Heart left ventricle (tissue), 16 donors: ENCODE measurements at regions not wholly inside any gene's neighbourhood (a gene's known extent, or its start where the extent isn't known, plus 50 kb on each side); places are given as distances from the start of the nearest gene placed in this dataset.

Experiments
- ATAC-seq, 4 donors: fragments of 200-7000 bp; cut with Tn5 transposase; one replicate each; pipeline ENCODE4 v1.9.1; 2020 to 2022; ENCODE audit warnings: moderate library complexity in 4 of 4, mild to moderate bottlenecking in 3 of 4, moderate number of reproducible peaks in 1 of 4
- DNase-seq, 5 donors: peaks; one replicate each; pipeline ENCODE4 v3.0.0-alpha.2; 2020
- H3K27ac ChIP-seq, 12 donors: fragments of 200-600 bp; sonication (generic) in 4 of 12; one replicate each; pipeline versions ENCODE4 v1.5.0 to v1.8.0; 2016 to 2022; ENCODE audit warnings: mild to moderate bottlenecking in 2 of 12
- H3K27me3 ChIP-seq, 9 donors: fragments of 200-600 bp; sonication (generic) in 2 of 9; one replicate each; pipeline versions ENCODE4 v1.5.1 to v1.8.0; 2016 to 2022; ENCODE audit warnings: mild to moderate bottlenecking in 3 of 9
- H3K36me3 ChIP-seq, 9 donors: fragments of 200-600 bp; sonication (generic) in 2 of 9; one replicate each; pipeline versions ENCODE4 v1.5.0 to v1.8.0; 2018 to 2022; ENCODE audit warnings: mild to moderate bottlenecking in 2 of 9
- H3K4me1 ChIP-seq, 12 donors: fragments of 200-600 bp; sonication (generic) in 4 of 12; one replicate each; pipeline versions ENCODE4 v1.5.0 to v1.8.0; 2016 to 2022; ENCODE audit warnings: mild to moderate bottlenecking in 3 of 12
- H3K4me3 ChIP-seq, 12 donors: fragments of 200-600 bp; sonication (generic) in 4 of 12; one replicate each; pipeline versions ENCODE4 v1.5.0 to v1.8.0; 2017 to 2022; ENCODE audit warnings: mild to moderate bottlenecking in 9 of 12, moderate library complexity in 4 of 12
- H3K9me3 ChIP-seq, 12 donors: fragments of 200-600 bp; sonication (generic) in 4 of 12; one replicate each; pipeline versions ENCODE4 v1.5.0 to v1.8.0; 2016 to 2022; ENCODE audit warnings: mild to moderate bottlenecking in 1 of 12
- CTCF ChIP-seq, 12 donors: fragments of 200-600 bp; sonication (generic) in 4 of 12; IDR thresholded peaks; one replicate each; pipeline versions ENCODE4 v1.5.0 to v1.8.0; 2018 to 2022; ENCODE audit warnings: antibody characterized with exemption in 12 of 12, mild to moderate bottlenecking in 5 of 12
- POLR2A ChIP-seq, 2 donors: fragments of 450-650 bp; IDR thresholded peaks; one replicate each; pipeline ENCODE4 v1.6.1; 2017; ENCODE audit warnings: antibody characterized with exemption in 2 of 2, mild to moderate bottlenecking in 2 of 2, moderate library complexity in 2 of 2
- WGBS, 4 donors: extraction: QIAGEN DNeasy Blood & Tissue Kit in 2 of 4; methylation state at CpG; one replicate each; pipeline versions ENCODE4 v1.1.5 to v1.1.7; 2013 to 2018; 5-methylcytosine and 5-hydroxymethylcytosine counted together
- intact Hi-C, 10 donors: fragments of 100-400 bp; cut with DNase I; formaldehyde crosslinking; loops; one replicate each; pipeline versions ENCODE4 v1.11.1 to v1.14.2; 2022
- donor health status: ischemic (EF 13 %, LVEDD 7.1; RV severe dilation, severe dysfunction).
- donor health status: healthy with polysubstance abuse.
- donor health status: DM: no; HTN: yes; CAD: no.
- donor health status: DM: no; HTN: no; CAD: no.
- donor health status: ischemic (EF 25% LVEDD 6.9; RV normal size, moderate dysfunction).
- donor health status: ischemic (EF 25% LVEDD 5.7; RV mildly dilated, moderate dysfunction).
- donor health status: healthy.
- donor health status: DM: yes; HTN: yes; CAD: no.
- donor health status: ischemic (EF 35%, LVEDD 5.7; RV mildly dilated, moderate dysfunction).
- donor health status: nonischemic (EF 11% LVEDD 7.7; RV severe dilation, severe dysfunction).
- donor health status: DM: yes; HTN: yes; CAD: no.
- donor health status: PGD.
- donor health status: ischemic (EF 29% LVEDD 5.4; RV normal size, mild dysfunction).
- donor health status: nonischemic (EF 23%, LVEDD 6.1; RV moderate dilation, normal function).

GRCh38 chrX:81615979-81616378 is 414.1 kb downstream of the SH3BGRL start:
- 33 to 50% (median 46%) methylated on average over 2 of the region's 2 CpGs for WGBS, 4 donors
- no peaks in the 10 kb centered on the region for H3K36me3 ChIP-seq
- ATAC-seq (no peak), DNase-seq (no peak)
- no peaks in the 10 kb centered on the region for H3K9me3 ChIP-seq
- no peaks in the 10 kb centered on the region for H3K27me3 ChIP-seq
- TF ChIP-seq POLR2A (IDR thresholded peaks at IDR 0.05): no peak
- H3K4me3 ChIP-seq: no peak overlapping the region
- no peaks in the 10 kb centered on the region for H3K4me1 ChIP-seq
- no peak overlapping the region for H3K27ac ChIP-seq
- intact Hi-C loops: no loop called here

- no peak overlapping the region for H3K4me3 ChIP-seq
- intact Hi-C loops: no loop called here
- ATAC-seq (no peak), DNase-seq (no peak)
- no peak overlapping the region for H3K27ac ChIP-seq
- no peaks in the 10 kb centered on the region for H3K27me3 ChIP-seq
- no peaks in the 10 kb centered on the region for H3K36me3 ChIP-seq
- H3K9me3 ChIP-seq: no peaks in the 10 kb centered on the region
- H3K4me1 ChIP-seq: no peaks in the 10 kb centered on the region
- no peak for TF ChIP-seq CTCF (IDR thresholded peaks at IDR 0.05)
- no peak for TF ChIP-seq POLR2A (IDR thresholded peaks at IDR 0.05)
These were observed 460.5 kb downstream of the SH3BGRL start for GRCh38 chrX:81662381-81662780.

GRCh38 chrX:81708487-81708886 is 506.6 kb downstream of the SH3BGRL start:
- no peaks in the 10 kb centered on the region for H3K4me1 ChIP-seq
- H3K36me3 ChIP-seq: no peaks in the 10 kb centered on the region
- H3K9me3 ChIP-seq: no peaks in the 10 kb centered on the region
- intact Hi-C loops: no loop called here
- no peak overlapping the region for H3K4me3 ChIP-seq
- no peaks in the 10 kb centered on the region for H3K27me3 ChIP-seq
- DNase-seq (no peak), ATAC-seq (no peak)
- 71 to 89% (median 81%) methylated on average over 3 of the region's 3 CpGs for WGBS, 4 donors
- TF ChIP-seq CTCF (IDR thresholded peaks at IDR 0.05): no peak
- TF ChIP-seq POLR2A (IDR thresholded peaks at IDR 0.05): no peak
- H3K27ac ChIP-seq: no peak overlapping the region

GRCh38 chrX:81728622-81729021 is 526.7 kb downstream of the SH3BGRL start:
- intact Hi-C loops: no loop called here
- no peak for DNase-seq
- H3K36me3 ChIP-seq: no peaks in the 10 kb centered on the region
- no peak overlapping the region for H3K4me3 ChIP-seq
- peaks cover 0 to 32% (median 0%) of the 10 kb centered on the region in 12 donors for H3K9me3 ChIP-seq
- TF ChIP-seq POLR2A (IDR thresholded peaks at IDR 0.05): no peak
- TF ChIP-seq CTCF (IDR thresholded peaks at IDR 0.05): no peak
- H3K27me3 ChIP-seq: no peaks in the 10 kb centered on the region
- no peaks in the 10 kb centered on the region for H3K4me1 ChIP-seq
- 57 to 75% (median 65%) methylated on average over 2 of the region's 2 CpGs for WGBS, 4 donors
- no peak overlapping the region for H3K27ac ChIP-seq
- no peak for ATAC-seq

GRCh38 chrX:81729269-81729777 is 527.4 kb downstream of the SH3BGRL start:
- no peak overlapping the region for H3K4me3 ChIP-seq
- H3K4me1 ChIP-seq: no peaks in the 10 kb centered on the region
- intact Hi-C loops: no loop called here
- WGBS, 4 donors: 56 to 62% (median 60%) methylated on average over 3 to 4 of the region's 4 CpGs
- H3K27ac ChIP-seq: no peak overlapping the region
- peaks cover 0 to 32% (median 0%) of the 10 kb centered on the region in 12 donors for H3K9me3 ChIP-seq
- no peak for TF ChIP-seq CTCF (IDR thresholded peaks at IDR 0.05)
- no peak for TF ChIP-seq POLR2A (IDR thresholded peaks at IDR 0.05)
- no peak for DNase-seq
- H3K36me3 ChIP-seq: no peaks in the 10 kb centered on the region
- H3K27me3 ChIP-seq: no peaks in the 10 kb centered on the region
- ATAC-seq: no peak
